Stimulated activated CD8-positive, alpha-beta memory T cell treated with anti-CD3 and anti-CD28 coated beads, Interleukin-15, amount 100 ng/mL, for 4 hours (primary cell): ENCODE measurements at regions not wholly inside any gene's neighbourhood (a gene's known extent, or its start where the extent isn't known, plus 50 kb on each side); places are given as distances from the start of the nearest gene placed in this dataset.

ENCODE experiments used
- DNase-seq, 2 donors: peaks; one replicate each; pipeline ENCODE4 v3.0.0-alpha.2; 2020; ENCODE audit warnings: low read depth in 2 of 2

DNA sequence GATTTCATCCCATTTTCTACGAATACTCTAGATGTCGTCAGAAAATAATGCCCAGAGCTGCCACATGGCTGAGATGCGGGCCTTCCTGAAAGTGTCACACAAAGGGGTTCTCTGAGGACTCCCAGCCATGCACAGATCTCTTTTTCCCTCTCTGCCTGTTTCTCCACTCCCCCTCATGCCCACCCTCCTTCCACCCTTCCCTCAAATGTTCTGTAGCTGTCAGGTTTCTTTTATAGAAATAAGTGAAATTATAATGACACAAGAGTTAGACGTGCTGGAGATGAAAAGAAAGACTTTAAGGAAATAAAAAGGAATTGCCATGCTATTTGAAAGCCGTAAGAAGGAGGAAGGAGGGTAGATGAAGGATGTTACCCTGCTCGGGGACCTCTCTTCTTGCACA lies 819.3 kb upstream of the CELF2 start:
- DNase-seq, result no peak

DNA sequence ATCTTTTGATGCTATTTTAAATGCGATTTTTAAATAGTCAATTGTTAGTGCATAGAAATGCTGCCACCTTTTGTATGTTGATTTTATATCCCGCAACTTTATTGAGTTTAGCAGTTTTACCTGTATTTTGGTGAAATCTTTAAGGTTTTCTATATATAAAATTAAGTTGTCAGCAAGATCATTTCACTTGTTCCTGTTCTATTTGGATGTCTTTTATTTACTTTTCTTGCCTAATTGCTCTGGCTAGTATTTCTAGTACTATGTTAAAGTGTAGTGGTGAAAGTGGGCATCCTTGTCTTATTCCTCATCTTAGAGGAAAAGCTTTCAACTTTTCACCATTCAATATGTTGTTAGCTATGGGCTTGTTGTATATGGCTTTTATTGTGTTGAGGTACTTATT lies 813.3 kb upstream of the CELF2 start:
- DNase-seq, result no peak

DNA sequence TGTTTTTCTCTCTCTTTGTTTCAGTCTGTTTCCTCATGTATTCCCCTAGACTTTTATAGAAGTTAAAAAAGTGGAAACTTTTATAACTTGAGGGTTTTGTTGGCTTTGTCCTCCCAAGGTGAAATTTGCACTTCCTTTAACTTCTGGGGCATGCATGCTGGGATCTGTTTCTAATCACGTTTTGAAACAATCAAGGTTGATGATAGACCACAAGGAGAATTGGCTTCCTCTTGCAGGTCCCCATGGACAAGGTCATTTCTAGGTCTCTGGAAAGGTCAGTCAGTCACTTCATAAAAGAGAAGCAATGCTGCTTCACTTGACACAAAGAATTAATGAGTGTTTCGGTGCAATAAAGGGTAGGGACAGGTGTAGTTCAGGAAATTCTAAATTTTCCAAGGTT lies 811.8 kb upstream of the CELF2 start:
- no peak for DNase-seq

DNA sequence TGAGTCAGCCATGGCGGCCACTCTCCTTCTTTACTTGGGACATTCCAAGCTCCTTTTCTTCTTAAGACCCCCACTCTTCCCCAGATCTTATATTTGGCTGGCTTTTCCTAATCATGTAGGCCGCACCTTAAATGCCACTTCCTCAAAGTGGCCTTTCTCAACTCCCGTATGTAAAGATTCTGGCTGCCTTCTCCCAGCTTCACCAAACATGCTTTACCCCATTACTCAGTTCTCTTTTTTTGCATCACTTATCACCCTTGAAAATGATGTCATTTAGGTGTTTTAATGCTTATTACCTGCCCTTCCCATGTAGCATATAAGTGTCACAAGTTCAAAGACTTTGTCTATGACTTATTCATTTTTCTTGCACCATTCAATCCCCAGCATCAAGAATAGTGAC lies 810.1 kb upstream of the CELF2 start:
- no peak for DNase-seq

DNA sequence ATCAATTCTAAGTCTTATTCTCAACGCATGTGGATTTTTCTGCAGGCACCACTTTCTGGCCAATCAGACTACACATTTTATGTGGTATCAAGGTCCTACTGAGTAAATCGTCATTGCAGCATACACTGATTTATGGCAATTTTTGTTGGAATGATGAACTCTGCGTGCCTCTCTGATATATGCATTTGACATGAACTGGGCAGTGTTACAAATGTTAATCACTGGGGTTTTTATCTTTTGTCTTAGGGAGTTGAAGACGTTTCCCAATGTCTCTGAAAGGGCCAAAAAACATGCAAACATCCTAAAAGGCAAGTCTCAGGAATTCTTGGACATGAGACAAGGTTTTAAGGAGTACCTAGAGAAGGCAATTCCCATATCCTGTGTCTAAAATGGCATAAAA lies 809.5 kb upstream of the CELF2 start:
- DNase-seq, result no peak

DNA sequence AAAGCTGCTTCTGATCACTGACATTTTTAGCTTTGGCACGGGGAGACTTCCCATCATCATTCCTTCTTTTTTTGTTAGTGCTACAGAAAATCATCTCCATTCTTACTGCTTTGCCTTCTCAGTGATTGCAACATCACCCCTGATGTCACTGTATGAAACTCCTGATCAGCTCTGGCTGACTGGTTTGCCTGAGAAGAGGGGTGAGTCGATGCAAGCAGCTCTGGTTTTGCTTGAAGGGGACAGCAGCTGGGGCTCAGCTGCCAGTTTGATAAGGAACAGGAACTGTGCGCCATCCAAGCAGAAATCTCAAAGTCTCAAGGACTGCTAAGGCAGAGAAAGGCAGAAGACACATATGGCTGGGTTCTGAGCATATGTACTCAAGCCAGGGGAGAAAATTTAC lies 808.5 kb upstream of the CELF2 start:
- DNase-seq, result no peak

DNA sequence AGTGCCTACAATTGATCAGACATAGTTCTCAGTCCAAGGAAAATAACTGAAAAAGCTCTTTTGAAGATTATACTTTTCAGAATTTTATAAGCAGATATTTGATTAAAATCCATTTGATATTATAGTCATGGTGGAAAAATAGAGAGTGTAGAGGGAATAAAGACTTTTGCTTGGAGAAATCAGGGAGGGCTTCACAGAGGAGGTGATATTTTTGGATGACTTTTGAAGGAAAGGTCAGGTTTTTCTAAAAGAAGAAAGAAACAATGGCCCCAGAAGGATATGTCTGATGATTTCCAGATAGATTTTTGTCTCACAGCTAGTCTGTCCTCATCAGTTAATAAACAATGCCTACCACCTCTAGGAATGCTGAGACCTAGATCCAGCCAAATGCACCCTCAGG lies 806.3 kb upstream of the CELF2 start:
- no peak for DNase-seq

DNA sequence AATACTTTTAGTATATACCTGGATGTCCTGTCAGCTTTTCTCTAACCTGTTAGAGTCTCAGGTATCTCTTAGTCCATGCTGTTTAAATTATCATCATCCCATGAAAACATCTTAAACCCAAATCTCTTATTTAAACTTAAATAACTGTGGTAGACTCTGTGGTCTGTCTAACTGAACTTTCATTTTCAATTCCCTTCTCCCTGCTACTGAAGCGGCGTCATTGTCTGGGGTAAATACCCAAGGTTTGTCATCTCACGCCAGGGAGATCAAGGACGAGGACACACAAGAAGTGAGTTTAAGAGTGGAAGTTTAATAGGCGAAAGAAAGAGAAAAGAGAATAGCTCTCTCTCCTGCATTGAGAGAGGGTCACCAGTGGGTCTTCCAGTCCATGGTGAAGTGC lies 804.4 kb upstream of the CELF2 start:
- no peak for DNase-seq

DNA sequence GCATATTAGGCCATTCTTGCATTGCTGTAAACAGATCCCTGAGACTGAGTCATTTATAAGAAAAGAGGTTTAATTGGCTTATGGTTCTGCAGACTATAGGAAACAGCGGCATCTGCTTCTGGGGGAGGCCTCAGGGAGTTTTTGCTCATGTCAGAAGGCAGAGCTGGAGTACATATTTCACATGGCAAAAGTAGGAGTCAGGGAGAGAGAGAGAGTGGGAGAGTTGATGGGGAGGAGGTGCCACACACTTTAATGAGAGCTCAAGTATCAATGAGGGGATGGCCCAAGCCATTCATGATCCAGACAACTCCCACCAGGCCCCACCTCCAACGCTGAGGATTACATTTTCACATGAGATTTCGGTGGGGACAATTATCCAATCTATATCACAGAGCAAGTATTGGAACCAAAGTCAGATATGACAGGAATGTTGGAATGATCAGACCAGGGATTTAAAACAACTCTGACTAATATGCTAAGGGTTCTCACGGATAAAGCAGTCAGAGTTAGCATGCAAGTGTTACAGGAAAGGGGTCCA lies 795.3 kb upstream of the CELF2 start:
- no peak for DNase-seq

DNA sequence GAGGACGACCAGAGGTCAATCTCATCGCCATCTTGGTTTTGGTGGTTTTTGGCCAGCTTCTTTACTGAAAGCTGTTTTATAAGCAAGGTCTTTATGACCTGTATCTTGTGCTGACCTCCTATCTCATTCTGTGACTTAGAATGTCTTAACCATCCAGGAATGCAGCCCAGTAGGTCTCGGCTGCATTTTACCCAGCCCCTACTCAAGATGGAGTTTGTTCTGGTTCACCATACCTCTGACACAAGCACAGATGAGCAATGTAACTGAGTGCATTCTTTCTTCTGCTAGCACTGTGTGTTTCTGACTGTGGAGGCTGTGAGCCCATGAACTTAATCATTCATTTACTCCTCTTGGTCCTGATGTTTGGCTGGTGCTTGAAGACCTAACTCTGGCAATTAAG lies 794.5 kb upstream of the CELF2 start:
- DNase-seq, result no peak

DNA sequence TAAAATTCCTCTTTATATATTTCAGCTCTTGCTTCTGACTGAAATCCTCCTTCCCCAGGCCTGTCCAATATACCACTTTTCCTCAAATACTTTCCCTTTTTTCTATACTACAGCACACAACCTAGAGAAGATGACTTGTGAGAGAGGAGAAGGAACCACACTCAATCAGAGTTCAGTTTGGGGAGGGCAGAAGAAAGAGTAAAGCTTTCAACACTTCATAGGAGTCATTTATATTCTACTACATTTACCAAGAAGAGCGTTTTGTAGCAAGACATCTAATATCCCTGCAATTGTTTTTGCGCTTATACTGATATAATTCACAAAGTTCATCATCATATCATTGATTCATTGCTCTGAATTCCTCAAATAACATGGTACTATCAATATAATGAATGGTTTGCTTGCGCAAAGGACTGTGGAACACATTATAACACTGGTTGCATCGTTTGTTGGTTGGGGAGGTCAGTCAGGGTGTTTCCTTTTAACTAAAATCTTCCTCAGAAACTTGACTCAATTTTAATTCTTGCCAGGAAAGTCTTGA lies 792.5 kb upstream of the CELF2 start:
- DNase-seq, result no peak

DNA sequence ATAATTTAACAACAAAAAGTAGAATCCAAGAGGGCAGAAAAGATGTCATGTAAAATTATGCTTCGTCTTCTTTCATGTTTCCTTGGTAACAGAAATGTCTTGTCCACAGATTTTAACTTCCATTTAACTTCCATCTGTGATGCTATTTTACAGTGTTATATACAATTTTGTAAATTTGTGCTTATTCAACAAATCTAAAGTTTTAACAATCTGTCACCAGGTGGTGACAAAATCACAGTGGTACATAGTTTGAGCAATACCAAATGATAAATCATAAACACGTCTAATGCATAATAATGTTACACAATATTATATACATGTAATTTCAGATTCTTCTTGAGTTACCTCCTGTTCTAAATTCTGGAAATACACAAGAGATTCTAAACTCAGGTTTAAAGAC lies 784.4 kb upstream of the CELF2 start:
- DNase-seq, result no peak

DNA sequence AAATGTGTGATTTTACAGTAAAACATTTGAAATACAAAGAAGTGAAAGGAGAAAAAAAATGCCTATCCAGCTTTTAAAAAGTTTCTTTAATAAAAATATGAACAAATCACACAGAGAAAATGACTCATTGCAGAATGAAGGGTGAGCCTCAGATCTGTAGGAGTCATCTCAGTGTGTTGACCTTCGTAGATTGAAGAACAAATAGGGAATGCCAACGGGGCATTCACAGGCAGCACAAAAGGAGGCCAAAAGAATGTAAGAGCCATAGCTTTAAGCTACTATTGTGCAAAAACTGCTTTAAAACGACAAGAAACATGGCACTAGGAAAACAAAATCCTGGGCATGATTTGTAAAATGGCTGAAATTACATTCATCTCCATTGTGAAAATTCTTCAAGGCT lies 782.7 kb upstream of the CELF2 start:
- DNase-seq, result no peak

DNA sequence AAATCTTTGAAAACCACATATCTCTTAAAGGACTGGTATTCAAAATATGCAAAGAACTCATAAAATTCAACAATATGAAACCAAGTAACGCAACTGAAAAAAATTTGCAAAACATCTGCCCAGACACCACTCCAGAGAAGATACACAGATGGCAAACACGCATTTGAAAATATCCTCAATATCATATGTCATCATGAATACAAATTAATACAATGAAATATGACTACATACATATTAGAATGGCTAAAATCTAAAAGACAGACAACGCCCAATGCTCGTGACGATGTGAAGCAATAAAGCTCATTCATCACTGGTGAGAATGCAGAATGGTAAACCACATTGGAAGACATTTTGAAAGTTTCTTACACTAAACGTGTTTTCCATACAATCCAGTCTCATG lies 770.1 kb upstream of the CELF2 start:
- DNase-seq, result no peak

DNA sequence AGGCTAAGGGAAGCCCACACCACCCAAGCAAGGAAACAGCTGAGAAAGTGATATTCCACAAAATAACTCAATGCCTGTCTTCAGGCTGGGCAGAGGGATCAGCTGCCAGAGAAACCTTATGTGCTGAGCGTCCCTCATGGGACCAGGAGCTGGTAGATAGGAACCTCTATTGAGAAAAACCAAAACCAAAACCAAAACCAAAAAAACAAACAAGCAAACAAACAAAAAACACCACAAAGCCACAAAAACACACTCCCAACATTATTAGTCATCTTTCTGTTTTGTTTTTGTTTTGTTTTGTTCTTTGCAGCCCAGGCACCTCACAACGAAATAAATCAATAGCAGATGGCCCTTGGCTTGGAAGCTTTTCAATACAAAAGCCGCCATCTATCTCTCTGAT lies 760.8 kb upstream of the CELF2 start:
- DNase-seq, result no peak

DNA sequence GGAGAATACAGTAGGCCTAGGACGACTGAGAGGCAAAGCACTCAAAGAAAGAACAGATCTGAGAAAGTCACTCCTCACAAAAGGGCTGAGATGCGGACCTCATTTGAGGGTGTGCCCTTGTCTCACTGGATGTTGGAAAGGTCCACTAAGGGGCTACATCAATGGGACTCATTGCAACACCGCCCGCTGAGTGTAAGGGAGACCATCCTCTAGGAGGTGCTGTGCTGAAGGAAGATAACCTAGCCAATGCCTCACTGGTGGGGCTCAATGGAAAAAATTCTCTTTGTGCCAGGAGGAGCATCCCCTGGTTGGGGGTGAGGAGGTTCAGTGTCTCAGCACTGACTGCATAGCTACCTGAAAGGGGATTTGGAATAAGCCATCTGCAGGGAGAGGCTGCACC lies 758.7 kb upstream of the CELF2 start:
- no peak for DNase-seq

DNA sequence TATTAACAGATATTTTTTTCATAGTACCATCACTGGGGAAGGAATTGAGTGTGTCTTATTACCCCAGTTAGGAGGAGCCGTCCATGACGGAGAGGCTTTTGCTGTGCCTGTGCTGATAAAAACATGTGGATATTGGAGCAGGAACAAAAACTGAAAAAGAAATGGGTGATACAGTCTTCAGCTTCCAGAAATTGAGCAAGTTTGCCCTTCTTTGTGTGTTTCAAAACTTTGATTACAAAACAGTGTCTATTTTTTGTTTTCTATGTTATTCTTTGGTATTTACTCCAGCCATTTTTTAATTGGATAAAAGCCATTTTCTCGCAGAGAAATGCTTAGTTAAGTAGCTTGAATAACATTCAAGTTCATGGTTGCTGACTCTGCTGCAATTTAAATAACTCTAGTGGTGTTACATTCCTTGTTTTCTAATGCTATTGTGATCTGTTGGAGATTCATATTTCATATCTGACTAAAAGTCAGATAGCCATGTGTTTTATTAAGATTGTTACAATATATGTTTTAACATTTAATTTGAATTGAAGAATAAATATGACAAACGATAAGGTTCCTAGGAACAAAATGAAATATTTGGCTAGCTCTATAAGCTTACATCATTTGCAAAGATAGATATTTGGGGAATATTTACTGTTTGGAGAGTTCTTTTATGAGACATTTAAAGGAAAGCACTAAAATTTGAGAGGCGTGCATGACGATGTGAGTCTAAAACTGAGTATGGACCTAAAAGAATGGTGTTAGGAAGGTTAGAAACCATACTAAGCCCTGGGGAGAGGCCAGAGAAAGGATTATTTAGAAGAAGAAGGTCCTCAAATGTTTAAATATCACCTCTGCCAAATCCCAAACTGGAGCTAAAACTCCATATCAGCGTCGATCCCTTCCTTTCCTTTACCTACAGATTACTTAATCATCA lies 747.3 kb upstream of the CELF2 start:
- no peak for DNase-seq

DNA sequence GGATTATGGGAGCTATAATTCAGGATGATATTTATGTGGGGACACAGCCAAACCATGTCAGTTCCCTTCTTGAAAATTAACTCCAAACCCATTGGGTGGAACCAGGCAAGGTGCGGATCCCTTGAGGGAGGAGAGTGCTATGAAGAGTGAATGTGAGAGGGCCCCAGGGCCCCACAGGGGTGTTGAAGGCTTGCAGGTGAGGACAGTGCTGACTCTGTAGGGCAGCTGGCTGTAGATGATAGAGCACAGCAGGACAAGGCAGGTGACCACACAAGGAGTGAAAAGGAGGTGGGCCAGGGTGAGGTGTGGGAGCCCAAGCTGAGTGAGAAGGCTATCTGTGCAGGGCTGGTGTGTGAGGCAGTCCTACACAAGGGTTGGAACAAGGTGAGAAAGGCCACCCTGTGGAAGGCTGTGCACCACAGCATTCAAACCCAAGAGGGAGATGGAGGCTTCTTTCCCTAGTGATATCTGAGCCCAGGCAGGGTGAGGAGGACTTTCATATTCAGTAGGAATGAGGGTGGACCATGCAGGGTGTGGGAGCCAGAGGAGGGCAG lies 746.0 kb upstream of the CELF2 start:
- no peak for DNase-seq

DNA sequence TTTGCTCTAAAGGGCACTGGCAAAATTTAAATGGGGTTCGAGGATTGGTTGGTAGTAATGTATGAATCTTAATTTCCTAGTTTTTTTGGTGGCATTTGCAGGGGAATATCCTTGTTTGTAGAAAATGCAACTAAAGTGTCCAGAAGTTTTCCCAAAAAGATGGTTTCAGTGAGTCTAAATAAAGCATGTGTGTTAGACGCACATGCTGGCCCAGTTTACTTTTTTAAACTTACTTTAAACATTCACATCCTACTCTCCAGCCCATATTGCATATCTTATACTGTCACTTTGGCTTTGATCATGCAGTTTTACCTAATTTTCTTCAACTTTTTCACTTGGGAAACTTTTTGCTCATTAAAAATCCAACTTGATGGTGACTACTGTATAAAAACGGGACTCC lies 744.0 kb upstream of the CELF2 start:
- no peak for DNase-seq

DNA sequence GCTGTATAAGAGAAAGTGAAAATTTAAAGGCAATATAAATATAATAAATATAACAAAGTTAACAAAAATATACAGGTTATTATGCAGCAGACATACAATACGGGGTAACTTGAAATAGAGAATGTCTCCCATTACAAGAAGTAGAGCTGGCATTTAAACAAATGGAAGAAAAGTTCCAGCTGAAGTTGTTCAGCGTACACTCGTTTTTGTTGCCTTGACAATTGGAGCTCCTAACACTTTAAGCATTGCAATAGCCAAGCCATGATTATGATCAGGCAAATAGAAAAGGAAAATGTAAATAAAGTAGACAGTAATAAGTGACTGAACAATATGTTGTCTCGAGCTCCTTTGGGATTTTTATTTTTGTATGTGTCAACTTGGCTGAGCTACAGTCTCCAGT lies 737.8 kb upstream of the CELF2 start:
- no peak for DNase-seq

DNA sequence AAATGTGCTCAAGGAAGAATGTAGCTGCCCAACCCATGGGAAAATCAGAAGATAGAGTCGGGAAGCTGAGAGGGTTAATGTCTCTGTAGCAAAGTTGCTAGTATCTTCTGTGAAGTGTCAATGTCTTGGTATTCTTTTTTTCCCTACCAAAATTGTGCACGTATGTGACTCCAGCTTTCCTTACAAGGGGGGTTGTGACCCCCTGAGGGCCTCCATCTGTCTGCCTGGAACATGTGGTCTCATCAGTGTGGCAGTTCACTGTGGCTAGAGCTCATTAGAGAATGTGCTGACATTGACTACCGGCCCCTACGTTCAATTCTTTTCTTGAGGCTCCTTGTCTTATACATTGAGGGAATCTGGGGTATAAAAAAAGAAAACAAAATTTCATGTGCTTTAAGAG lies 725.2 kb upstream of the CELF2 start:
- DNase-seq, result no peak

DNA sequence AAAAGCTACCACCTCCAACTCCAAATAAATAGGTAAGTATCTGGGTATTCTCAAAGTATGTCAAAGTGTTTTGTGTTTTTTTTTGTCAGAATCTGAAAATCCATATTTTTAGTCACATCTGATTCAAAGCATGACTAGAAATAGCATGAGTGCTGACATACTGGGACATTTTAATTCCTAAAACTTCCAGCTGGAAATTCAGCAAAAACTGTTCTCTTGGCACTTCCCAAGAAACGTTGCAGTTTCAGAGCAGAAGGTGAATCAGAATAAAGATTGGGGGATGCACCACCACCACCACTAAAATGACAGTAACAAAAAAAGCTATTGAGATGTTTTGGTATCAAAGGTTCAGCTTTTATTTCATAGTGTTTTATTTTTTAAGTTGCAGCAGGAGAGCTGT lies 724.6 kb upstream of the CELF2 start:
- no peak for DNase-seq

DNA sequence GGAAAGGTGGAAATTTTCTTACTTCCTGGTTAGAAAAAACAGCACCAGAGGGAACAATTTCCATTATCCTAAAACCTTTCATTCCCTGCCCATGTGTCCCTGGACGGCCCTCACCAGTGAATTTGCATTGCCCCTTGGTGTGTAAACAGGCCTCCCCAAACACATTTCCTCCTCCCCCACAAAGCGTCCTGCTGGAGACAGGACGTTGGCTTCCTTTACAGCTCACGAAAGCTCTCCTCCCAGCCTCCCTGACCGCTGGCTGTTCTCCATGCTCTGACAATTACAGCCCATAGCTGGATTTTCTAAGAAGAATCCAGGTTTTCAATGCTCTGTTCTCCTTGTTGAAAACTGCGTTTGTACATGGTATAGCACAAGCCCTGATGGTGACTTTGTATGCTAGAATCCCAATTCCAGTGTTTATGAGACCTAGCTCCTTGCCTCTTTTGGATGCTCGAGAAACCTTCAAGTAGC lies 724.2 kb upstream of the CELF2 start:
- no peak for DNase-seq
